Activated CD8-positive, alpha-beta memory T cell treated with anti-CD3 and anti-CD28 coated beads, Interleukin-2, amount 50 U/mL, for 1 hour (primary cell): ENCODE measurements at regions not wholly inside any gene's neighbourhood (a gene's known extent, or its start where the extent isn't known, plus 50 kb on each side); places are given as distances from the start of the nearest gene placed in this dataset.

Source experiments
- DNase-seq: peaks from one replicate; pipeline ENCODE4 v3.0.0-alpha.2; 2020; ENCODE audit errors: extremely low read depth

DNA sequence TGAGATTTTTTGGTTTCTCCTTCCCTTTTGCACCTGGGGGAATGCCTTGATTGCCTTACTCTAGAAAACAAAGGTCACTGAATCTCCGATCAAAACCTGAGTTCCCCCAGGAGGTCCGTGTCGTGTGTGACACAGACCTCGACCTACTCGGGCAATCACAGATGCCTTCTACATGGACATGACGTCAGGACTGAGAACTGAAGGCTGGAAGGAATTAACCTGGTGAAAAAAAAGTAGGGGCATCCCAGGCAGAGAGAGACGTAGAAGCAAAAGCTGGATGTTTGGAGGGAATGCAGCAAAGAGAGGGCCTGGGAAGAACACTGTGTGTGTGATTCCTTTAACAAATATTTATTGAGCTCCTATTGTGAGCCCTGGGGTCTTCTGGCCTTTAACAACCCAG is 178.0 kb downstream of the PRDM2 start:
- no peak for DNase-seq

DNA sequence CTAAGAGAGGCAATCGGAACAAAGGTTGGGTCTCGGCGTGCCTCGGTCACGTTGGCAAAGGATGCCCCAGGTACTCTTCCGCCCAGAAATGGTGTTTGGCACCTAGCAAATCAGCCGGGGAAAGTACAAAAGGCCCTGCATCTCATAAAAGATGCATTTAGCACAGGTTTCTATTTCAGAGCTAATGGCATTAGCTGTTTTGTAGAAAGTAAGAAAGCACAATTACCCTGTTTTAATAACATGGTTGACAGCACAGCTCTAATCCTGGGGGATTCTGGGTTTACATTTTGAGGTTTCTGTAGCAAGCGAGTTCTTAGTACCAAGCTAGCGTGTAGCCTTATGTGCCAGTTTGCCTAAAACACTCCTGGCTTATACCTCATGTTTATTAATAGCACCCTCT is 178.5 kb downstream of the PRDM2 start:
- DNase-seq: no peak

DNA sequence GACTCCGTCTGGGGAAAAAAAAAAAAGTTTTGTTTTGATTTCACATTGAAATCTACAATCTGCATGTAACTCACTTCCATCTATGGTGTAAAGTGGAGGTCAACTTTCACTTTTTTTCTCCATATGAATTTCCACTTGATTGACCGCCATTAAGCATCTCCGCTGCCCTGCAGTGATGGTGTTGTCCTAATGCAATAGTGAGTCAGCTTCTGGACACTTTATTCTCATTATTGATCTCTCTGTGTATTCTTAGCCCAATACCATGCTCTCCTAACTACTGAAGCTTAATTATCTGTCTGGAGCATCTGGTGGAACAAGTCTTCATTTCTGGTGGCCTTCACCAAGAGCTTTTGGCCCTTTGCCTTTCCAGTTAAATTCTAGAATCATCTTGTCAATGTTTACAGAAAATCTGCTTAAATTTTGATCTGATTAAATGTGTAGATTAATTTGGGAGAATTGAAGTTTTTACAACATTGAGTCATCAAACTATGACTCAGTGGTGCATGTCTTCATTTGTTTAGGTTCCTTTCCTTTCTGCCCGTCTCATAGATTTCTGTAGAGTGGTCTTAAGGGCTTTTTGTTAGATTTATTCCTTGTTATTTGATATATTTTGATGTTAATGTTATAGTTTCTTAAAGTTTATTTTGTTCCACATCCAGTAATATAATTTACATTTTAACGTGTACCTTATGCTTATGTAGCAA is 181.5 kb downstream of the PRDM2 start:
- DNase-seq: no peak

DNA sequence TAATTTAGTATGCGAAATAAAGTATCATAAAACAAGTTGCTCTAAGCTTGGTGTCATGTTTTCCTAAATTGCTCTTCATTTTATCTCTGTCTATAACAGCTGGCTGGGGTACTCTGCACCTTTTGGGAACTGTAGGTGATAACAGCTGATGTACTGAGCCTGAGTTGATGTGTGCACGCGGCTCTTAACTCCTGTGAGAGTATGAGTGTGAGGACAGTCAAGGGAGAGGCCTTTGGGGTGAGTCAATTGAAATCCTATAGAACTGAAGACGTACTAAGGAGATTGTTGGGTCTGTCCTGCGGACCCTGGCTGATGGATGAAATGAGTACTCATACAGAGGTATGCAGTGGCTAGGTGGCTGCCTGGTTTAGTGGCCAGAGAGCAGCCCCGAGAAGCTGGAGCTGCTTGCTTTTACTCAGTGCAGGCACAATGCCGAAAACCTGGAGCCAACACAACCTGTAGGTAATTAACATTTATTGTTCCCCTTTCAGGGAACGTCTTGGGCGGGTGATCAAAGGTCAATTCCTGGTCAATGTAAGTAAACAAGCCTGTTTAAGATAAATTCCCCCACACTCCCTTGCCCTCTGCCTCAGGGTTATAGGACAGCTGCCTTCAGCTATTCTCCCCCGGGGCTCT is 188.5 kb downstream of the PRDM2 start:
- no peak for DNase-seq

DNA sequence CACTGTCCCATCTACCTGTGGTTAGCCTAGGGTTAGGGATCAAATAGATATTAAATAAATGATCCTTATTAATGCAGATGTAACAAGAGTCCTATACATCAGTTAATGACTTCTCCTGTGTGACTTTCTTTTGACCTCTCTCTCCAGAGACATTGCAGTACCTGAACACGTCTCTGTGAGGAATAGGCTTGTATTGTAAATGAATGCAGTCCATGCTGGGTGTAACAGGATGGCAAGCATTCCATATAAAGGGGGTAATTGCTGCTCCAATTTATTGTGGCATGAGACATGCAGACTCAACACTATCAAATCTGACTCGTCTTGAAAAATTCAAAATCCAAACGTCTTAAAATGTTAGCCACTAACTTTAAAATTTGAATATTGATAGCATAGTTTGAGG is 189.5 kb downstream of the PRDM2 start:
- no peak for DNase-seq

DNA sequence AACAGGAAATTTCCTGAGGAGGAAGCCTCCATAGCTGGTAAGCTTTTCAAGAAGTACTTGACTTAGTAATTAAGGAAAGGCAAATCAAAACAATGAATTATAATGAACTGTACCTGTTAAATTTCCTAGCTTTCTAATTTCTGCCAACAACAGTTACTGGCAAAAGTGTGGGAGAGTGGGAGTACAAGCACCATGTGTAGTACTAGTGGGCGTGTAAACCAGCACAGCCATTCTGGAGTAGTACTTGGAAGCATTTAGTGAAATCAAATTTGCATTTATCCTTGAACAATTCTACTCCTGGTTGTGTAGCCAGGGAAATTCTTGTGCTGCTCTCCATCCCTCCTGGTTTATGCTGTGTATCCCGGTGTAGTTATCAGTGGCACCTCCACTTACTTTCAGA is 190.8 kb downstream of the PRDM2 start:
- no peak for DNase-seq

DNA sequence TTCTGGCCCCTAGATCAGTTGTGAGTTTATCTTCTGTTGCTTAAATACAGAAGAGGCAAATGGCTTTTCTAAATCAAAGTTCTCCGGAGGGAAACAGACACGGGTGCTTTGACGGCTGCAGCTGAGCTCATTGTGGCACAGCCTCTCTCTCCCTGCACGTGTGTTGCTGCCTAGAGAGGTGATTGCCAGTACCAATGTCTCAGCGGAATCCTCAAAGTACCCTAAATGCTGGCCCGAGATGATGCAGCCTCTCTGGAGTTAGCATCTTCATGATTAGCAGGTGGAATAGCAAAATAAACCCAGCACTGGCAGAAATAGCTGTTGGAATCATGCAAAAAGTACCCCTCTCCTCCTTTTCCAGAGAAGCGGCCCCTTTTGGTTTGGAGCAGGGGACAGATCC is 192.2 kb downstream of the PRDM2 start:
- DNase-seq: no peak

DNA sequence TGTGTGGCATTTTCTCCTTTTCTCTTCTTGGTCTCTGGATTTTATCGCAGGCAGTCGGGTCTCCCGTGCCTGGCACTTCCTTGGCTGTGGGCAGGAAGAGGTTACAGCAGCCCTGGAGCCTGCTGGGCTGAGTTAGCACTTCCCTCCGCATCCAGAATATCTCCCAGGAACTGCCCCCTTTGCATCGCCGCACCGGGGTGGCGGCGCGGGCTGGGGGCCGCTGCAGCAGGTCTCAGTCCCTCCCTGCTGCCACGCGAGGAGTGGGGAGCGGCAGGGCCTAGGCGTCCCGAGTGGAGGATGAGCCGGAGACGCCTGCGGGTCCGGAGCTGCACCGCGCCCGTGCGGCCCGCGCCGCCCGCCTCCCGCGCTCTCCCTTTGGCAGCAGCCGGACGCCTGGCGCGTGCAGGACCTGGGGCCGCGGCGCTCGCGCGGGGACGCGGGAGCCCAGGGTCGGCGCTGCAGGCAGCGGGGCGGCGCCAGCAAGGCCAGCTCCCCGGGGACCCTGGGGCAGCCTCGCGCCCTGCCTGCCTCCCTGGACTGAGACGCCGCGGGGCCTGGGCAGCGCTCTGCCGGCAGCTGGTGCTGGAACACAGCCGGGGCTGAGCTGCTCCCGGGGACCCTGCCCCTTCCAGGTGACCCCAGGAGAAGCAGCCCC is 192.8 kb downstream of the PRDM2 start:
- no peak for DNase-seq

DNA sequence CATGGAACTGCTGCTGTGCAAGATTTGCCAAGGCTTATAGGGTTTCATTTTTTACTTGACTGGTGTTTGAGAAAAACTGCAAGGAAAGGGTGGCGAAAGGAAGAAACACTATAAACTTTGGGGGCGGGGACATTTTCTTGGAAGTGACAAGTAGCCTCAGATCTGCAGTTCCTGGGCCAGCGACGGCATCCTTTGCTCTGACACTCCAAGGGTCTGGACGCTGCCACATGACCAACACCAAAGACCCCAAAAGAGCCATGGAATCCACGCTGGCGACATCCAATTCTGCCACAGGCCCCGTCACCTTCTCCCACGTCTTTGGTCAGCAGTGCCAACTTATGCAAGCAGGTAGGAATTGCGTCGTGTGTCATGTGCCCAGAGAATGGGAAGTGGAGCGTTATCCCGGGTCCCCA is 193.4 kb downstream of the PRDM2 start:
- no peak for DNase-seq

DNA sequence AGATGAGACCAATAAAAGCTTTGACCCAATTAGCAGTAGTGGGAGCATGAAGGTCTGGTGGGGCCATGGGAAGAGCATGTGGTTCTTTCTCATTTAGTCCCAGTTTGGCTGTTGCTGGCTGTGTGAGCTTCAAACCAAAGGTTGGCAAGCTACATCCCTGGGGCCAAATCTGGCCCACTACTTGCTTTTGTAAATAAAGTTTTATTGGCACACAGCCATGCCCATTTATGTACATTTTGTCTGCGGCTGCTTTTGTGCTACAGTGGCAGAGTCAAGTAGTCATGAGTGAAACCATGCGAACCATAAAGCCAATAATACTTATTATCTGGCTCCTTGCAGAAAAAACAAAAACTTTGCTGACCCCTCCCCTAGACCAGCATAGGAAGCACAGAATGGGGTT is 196.9 kb downstream of the PRDM2 start:
- DNase-seq: no peak

DNA sequence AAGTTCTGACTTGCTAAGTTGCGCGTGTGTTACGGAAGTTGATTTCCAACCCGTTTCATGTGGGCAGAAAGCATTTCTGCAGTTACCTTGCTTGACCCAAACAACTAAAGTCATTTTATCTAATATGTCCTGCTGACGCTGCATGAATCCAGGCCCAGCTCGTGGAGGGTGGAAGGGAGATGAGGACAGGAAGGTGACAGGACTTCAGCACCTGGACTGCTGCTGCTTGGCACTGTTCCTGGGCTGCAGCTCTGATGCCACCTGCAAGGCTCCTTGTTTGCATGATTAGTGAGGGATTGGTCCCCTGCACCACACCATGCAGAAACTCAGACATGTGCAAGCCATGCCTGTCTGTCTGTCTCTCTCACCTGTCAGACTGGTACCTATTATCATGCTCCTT is 198.4 kb downstream of the PRDM2 start:
- no peak for DNase-seq

DNA sequence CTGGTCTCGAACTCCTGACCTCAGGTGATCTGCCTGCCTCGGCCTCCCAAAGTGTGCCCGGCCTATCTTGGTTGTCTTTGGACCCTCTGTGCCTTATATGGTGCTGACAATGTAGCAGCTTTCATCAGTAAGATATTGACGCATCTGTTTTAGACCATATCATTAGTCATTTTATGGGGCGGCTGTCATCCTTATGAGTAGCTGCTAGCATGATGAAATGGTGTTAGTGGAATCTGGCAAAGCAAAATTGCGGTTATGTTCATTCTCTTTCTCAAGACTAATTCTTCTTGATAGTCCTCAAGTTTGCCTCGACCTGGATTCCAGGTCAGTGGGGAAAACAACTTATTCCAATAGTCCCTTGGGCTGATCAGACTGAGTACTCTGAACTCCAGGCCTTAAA is 199.9 kb downstream of the PRDM2 start:
- DNase-seq: no peak

DNA sequence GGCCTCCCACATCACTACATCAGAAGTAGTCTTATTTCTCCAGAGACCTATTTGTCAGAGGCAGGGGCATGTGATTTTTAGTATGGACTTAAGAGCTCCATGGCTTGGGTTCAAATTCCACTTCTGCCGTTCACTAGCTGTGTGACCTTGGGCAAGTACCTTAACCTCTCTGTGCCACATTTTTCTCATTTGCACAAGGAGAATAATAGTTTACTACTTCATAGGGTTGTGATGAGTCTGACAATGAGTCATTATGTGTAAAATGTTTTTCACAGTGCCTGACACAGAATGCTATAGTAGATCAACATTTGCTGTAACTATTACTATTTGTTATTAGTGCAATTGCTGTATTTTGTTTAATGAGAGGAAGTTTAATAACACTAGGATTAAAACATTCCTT is 200.6 kb downstream of the PRDM2 start:
- DNase-seq: no peak

DNA sequence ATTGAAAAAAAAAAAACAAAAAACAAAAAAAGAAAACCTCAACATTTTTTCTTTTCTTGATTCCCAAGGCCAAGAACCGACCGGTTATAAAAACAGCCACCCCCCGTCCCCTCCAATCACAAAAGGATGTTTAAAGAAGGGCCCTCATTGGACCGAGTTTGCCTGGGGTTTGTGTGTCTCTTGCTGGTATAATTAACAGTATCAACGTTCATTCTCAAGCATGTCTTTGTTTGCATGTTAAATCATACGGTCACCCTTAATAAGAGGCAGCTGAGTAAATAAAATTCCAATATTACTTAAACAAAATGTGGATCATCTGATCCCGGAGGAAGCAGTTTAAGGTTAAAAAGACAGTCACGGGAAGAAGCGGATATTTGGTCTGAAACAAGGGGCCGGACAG is 201.1 kb downstream of the PRDM2 start:
- no peak for DNase-seq

DNA sequence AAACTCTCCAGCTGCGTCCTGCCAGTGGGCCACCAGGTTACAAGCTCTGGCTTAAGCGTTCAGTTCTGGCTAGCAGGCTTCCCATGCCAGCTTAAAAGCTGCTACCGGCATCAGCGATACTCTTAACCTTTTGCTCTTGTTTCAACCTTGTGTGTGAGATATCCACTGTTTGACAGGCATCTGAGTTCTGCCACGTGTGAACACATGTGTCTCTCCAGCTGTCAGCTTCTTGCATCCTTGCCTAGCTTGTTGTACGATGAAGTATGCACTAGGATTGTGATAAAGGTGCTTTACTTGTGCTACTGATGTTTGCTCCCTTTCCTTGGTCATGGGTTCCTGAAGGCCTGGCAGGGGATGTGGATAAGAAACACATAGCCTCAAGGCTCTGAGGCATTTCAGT is 201.6 kb downstream of the PRDM2 start:
- DNase-seq: no peak

DNA sequence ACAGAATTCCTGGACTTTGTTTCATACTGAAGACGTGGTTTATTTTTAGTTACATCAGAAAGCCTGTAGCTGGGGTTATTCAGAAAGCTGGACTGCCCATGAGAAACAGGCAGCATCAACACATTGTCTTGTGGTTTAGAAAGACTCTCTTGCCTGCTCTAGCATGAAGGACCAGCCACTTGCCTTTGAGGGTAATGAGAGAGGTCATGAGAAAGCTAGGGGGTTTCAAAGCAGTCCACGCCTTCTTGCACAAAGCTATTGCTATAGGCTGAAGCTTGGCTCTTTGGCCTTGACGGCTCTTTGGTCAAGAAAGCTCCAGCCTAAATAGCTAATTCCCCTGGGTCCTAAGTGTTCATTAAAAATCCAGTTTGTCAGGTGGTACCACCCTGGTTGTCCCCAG is 208.1 kb downstream of the PRDM2 start:
- DNase-seq: no peak

DNA sequence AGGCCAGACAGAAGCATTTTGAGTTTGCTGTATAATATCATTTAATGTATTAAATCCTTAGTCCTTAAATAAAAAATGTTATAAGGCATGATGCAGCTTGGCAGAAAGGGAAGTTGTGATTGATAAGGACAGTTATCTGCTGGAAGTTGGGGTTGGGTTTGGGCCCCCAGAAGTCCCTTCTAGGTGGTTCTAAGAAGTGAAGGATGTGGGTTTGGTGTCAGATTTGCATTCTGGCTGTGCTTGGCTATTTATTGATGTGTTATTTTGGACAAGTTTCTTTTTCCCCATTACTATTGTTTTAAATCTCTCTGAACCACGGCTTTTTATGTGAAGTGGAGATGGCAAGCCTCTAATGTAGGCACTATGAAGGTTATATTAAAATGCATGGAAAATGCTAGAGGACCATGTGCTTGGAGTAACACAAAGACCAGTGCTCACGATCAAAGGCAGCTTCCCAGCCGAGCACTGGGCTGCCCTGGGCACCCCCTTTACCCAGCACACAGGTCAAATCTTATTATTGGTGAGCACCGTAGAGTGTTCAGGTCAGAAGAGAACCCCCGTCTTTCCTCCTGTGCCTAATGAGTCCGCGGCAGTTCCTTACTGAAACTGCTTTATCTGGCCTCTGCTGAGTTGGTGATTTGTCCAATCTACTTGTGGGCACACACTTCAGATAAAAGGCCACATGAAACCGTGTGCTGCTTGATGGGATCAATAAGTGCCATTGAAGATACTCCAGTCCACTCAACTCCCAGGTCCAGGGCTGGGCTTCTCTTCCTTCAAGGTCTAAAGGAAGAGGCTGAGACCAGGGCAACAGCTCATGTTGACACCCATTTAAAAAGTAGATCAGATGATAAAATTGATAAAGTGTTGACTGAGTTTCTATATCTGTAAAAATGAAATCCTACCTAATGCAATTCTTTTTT is 212.0 kb downstream of the PRDM2 start:
- DNase-seq: no peak

DNA sequence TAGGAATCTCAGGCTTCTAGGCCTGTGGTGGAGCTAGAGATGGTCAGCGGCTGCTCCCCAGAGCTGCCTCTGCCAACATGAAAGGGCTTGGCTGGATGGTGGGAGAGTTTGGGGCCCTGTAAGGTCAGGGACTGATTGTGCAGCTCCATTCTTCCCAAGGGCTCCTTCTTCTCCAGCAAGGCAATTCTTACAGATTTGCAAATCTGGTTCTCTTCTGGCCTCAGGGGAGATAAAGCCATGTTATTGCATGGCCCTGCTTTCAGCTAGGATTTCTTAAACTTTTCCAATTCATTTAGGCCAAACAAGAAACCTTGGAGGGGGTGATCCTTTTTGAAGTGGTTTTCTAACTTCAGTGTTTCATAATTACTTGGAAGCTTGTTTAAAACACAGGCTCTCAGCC is 213.4 kb downstream of the PRDM2 start:
- no peak for DNase-seq

DNA sequence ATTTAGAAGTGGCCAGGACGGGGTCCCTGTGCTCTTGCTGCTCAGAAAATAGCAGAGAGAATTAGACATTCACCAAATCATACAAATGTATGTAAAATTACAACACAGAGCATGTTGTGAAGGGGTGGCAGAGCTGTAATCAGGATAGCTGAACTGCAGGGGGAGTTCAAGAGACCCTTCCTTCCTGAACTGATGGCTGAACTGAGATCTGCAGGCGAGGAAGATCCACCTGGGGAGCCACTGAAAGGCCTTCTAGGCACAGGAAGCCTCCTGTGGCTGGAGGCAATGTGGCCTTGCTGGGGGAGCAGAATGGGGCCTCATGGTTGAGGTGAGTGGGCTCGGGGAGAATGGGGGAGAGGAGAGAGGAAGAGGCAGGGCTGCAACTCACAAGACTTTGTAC is 216.5 kb downstream of the PRDM2 start:
- DNase-seq: no peak

DNA sequence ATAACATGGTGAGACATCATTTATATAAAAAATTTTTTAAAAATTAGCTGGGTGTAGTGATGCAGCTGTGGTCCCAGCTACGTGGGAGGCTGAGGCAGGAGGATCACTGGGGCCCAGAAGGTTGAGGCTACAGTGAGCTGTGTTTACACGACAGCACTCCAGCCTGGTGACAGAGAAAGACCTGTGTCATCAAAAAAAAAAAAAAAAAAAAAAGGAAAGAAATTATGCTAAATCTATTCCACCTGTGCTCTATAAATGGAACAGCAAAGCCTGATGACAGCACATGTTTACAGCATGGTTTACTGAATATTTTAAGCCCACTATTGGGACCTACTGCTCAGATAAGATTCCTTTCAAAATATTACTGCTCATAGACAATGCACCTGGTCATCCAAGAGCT is 217.6 kb downstream of the PRDM2 start:
- DNase-seq: no peak

DNA sequence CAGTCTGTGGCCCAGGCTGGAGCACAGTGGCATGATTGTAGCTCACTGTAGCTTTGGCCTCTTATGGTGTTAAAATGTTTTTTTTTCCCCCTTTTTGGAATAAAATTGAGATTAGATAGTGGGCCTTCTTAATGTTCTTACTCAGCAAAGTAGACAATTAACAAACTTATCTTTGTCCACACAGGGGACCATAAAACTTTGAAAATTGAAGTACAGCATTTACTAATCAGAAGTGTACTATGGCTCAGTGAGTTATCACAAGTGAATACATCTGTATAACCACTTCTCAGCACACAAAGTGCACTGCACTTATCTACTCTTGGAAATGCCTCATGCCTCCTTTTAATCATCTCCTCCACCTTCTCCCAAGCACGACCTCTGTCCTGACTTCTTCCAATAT is 218.9 kb downstream of the PRDM2 start:
- DNase-seq: no peak

DNA sequence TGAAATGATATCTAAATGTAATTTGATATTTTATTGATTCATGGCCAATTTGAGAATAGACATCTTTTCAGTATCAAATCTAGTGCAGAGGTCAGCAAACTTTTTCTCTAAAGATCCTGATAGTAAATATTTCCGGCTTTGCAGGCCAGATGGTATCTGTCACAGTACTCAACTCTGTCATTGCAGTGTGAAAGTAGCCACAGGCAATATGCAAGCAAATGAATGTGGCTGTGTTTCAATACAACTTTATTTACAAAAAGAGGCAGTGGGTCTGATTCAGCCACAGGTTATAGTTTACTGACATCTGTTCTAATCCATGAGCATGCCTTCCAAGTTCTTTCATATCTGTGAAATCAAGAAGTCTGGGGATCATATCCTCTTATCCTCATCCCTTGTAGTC is 221.2 kb downstream of the PRDM2 start:
- DNase-seq: no peak
